Activated CD4-positive, alpha-beta T cell treated with anti-CD3 and anti-CD28 coated beads for 36 hours (primary cell): ENCODE measurements at regions not wholly inside any gene's neighbourhood (a gene's known extent, or its start where the extent isn't known, plus 50 kb on each side); places are given as distances from the start of the nearest gene placed in this dataset.

ENCODE experiments used
- ATAC-seq: fragments of 200-7000 bp; cut with Tn5 transposase; one replicate; pipeline ENCODE4 v1.10.0; 2021; ENCODE audit warnings: mild to moderate bottlenecking, moderate library complexity
- CTCF ChIA-PET: fragments of 350-600 bp; sonication (Branson Sonifier 250); formaldehyde crosslinking; loops from one replicate; lab custom pipeline; 2021; ENCODE audit warnings: antibody characterized with exemption; lab: Charles Lee
- POLR2A ChIA-PET: fragments of 350-600 bp; sonication (Branson Sonifier 250); formaldehyde crosslinking; loops from one replicate; lab custom pipeline; 2021; ENCODE audit warnings: antibody characterized with exemption, inconsistent platforms; lab: Charles Lee
- DNase-seq: peaks from one replicate; pipeline ENCODE4 v3.0.0-alpha.2; 2020
- H3K27ac Mint-ChIP-seq: one replicate; pipeline ENCODE4 v1.8.0; 2021; ENCODE audit warnings: mixed read lengths
- H3K27me3 Mint-ChIP-seq: one replicate; pipeline ENCODE4 v1.8.0; 2021; ENCODE audit warnings: mixed read lengths
- H3K36me3 Mint-ChIP-seq: one replicate; pipeline ENCODE4 v1.8.0; 2021; ENCODE audit warnings: low read depth, mixed read lengths
- H3K4me1 Mint-ChIP-seq: one replicate; pipeline ENCODE4 v1.8.0; 2021; ENCODE audit warnings: mixed read lengths
- H3K4me3 Mint-ChIP-seq: one replicate; pipeline ENCODE4 v1.8.0; 2021; ENCODE audit warnings: mild to moderate bottlenecking, moderate library complexity, mixed read lengths
- H3K9me3 Mint-ChIP-seq: one replicate; pipeline ENCODE4 v1.8.0; 2021; ENCODE audit warnings: low read depth, mixed read lengths
- intact Hi-C, 2 experiments: fragments of 100-400 bp; cut with DNase I in 1 of 2; cut with micrococcal nuclease in 1 of 2; formaldehyde crosslinking; loops; one replicate each; pipeline versions ENCODE4 v1.14.2 to v1.15.1; 2022 to 2024; cut with DNase I, micrococcal nuclease

GRCh38 chr20:11755071-11755841, 162.4 kb upstream of the BTBD3 start:
- DNase-seq (no peak), ATAC-seq (no peak)
- ChIA-PET CTCF (no interaction called here), POLR2A (no interaction called here)
- peaks cover 5% of the 10 kb centered on the region for H3K9me3 Mint-ChIP-seq
- intact Hi-C loops = no loop called here
- H3K4me1 Mint-ChIP-seq = no peaks in the 10 kb centered on the region
- no peaks in the 10 kb centered on the region for H3K36me3 Mint-ChIP-seq
- H3K27ac Mint-ChIP-seq = no peak overlapping the region
- H3K4me3 Mint-ChIP-seq = no peak overlapping the region
- H3K27me3 Mint-ChIP-seq = no peaks in the 10 kb centered on the region

DNA sequence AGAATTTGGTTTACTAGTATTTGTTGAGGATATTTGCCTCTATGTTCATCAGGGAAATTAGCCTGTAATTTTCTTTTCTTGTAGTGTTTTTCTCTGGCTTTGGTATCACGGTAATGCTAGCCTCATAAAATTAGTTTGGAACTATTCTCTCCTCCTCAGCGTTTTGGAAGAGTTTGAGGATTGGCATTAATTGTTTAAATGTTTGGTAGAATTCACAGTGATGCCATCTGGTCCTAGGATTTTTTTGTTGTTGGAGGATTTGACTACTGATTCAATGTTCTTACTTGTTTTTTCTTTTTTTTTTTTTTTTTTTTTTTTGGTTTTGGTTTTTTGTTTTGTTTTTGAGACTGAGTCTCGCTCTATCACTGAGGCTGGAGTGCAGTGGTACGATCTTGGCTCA, 156.2 kb upstream of the BTBD3 start:
- no peaks in the 10 kb centered on the region for H3K36me3 Mint-ChIP-seq
- CTCF ChIA-PET = no interaction called here
- no peak overlapping the region for H3K27ac Mint-ChIP-seq
- H3K27me3 Mint-ChIP-seq = no peaks in the 10 kb centered on the region
- peaks cover 5% of the 10 kb centered on the region for H3K9me3 Mint-ChIP-seq
- POLR2A ChIA-PET = no interaction called here
- intact Hi-C loops = no loop called here
- no peaks in the 10 kb centered on the region for H3K4me1 Mint-ChIP-seq
- no peak for DNase-seq
- ATAC-seq = no peak
- H3K4me3 Mint-ChIP-seq = no peak overlapping the region

GRCh38 chr20:11766961-11767360, 150.7 kb upstream of the BTBD3 start:
- Mint-ChIP-seq H3K27ac (no peak overlapping the region), H3K27me3 (no peaks in the 10 kb centered on the region), H3K36me3 (no peaks in the 10 kb centered on the region), H3K4me3 (no peak overlapping the region), H3K9me3 (peaks cover 4% of the 10 kb centered on the region), H3K4me1 (no peaks in the 10 kb centered on the region)
- DNase-seq (no peak), ATAC-seq (no peak)
- CTCF ChIA-PET = no interaction called here
- POLR2A ChIA-PET = no interaction called here
- intact Hi-C loops = no loop called here

DNA sequence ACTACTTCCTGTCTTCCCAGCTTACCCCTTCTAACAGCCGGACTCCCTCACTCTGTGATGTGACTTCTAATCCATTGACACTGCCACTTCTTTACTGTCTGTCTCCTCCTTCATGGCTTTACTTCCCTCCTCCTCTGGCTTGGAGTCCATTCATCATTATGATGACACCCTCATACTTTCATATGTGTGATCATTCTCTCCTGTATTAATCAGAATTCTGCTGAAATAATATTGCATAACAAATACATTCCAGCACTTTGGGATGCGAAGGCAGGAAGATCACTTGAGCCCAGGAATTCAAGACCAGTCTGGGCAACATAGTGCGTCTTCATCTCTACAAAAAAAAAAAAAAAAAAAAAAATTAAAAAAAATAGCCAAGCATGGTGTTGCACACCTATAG, 147.9 kb upstream of the BTBD3 start:
- ATAC-seq = no peak
- H3K27me3 Mint-ChIP-seq = peaks cover 2% of the 10 kb centered on the region
- H3K36me3 Mint-ChIP-seq = no peaks in the 10 kb centered on the region

DNA sequence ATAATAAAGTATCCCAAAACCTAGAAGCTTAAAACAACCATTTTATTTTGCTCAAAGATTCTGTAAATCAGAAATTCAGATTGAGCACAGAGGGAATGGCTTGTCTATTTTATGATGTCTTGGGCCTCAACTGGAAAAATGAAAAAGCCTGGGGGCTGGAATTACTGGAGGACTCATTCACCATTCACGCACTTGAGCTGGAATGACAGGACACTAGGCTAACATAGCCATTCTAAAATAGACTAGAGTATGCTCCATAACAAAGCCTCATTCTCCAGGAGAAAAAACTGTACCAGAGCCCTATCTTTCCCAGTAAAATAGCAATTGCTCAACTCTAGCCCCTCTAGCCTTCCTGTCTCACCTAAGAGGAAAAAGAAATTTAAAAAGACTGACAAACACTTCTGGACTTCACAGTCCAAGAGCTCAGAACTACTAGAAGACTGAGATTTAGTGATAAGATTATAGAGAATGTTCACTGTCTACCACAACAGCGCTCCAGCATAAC, 145.4 kb upstream of the BTBD3 start:
- no peak overlapping the region for H3K27ac Mint-ChIP-seq
- CTCF ChIA-PET = no interaction called here
- DNase-seq (no peak), ATAC-seq (no peak)
- POLR2A ChIA-PET = no interaction called here
- no peaks in the 10 kb centered on the region for H3K36me3 Mint-ChIP-seq
- peaks cover 2% of the 10 kb centered on the region for H3K27me3 Mint-ChIP-seq
- intact Hi-C loops = no loop called here
- no peak overlapping the region for H3K4me3 Mint-ChIP-seq
- no peaks in the 10 kb centered on the region for H3K4me1 Mint-ChIP-seq
- peaks cover 12% of the 10 kb centered on the region for H3K9me3 Mint-ChIP-seq

More for the DNA sequence above, 147.9 kb upstream of the BTBD3 start:
- H3K9me3 Mint-ChIP-seq = peaks cover 12% of the 10 kb centered on the region
- intact Hi-C loops = no loop called here
- no peak overlapping the region for H3K4me3 Mint-ChIP-seq
- no peak overlapping the region for H3K27ac Mint-ChIP-seq
- ChIA-PET POLR2A (no interaction called here), CTCF (no interaction called here)
- no peaks in the 10 kb centered on the region for H3K4me1 Mint-ChIP-seq
- DNase-seq = no peak

GRCh38 chr20:11776687-11777086, 141.0 kb upstream of the BTBD3 start:
- ATAC-seq (no peak), DNase-seq (no peak)
- H3K27ac Mint-ChIP-seq = no peak overlapping the region
- intact Hi-C loops = no loop called here
- no peak overlapping the region for H3K4me3 Mint-ChIP-seq
- peaks cover 9% of the 10 kb centered on the region for H3K9me3 Mint-ChIP-seq
- H3K36me3 Mint-ChIP-seq = no peaks in the 10 kb centered on the region
- ChIA-PET CTCF (no interaction called here), POLR2A (no interaction called here)
- peaks cover 5% of the 10 kb centered on the region for H3K27me3 Mint-ChIP-seq
- H3K4me1 Mint-ChIP-seq = no peaks in the 10 kb centered on the region

DNA sequence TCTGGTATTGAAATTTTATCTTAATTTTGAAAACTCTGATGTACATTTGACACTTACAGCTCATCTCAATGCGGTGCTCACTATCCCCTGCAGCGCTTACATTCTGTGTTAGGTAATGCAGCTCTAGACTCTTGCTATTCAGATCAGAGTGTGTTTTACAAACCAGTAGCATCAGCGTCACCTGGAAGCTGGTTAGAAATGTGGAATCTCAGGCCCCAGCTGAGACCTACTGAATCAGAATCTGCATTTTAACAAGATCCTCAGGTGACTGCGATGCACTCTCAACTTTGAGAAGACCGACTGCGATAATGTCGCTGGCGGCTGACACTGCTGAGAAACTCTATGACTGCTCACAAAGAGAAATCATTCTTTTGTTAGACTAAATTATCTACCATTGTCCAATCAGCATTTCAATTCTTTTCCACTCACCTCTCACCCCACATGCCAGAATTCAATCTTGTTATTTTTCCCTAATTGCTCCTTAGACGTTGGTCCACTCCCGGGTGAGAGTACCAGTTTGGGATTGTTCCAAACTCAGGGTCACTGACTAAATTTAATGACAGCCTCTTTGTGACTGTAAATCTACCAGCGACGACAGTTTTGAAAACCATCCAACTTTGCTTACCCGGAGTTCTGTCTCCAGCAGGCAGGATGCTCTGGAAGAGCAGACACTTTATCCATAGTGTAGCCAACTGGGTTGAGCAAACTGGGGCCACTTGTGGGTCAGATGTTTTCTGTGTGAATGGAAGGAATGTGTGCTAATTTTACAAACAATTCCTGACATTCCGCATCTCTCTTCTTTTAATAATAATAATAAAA, 140.1 kb upstream of the BTBD3 start:
- intact Hi-C loops = no loop called here
- no peak for DNase-seq

DNA sequence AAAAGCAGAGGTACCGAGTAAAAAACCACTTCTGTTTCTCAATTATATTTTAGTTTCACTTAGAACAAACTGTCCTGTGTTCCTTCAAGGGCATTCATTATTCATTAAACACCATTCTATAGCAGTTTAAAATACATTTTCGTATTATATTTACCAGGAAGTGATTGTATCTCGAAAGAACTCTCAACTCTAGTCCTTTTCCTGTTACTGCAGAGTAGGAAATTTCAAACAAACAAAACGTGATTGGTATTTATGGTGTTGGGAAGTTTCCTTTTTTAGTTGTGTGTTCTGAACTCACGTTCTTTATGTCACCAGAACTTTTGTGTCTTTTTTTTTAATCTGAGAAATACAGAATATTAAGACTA, 139.5 kb upstream of the BTBD3 start:
- Mint-ChIP-seq H3K27ac (no peak overlapping the region), H3K27me3 (peaks cover 3% of the 10 kb centered on the region), H3K4me3 (no peak overlapping the region), H3K4me1 (no peaks in the 10 kb centered on the region), H3K9me3 (peaks cover 3% of the 10 kb centered on the region), H3K36me3 (no peaks in the 10 kb centered on the region)
- intact Hi-C loops = no loop called here
- POLR2A ChIA-PET = no interaction called here
- ATAC-seq = no peak
- DNase-seq = no peak
- CTCF ChIA-PET = no interaction called here

More for the DNA sequence above, 140.1 kb upstream of the BTBD3 start:
- H3K27ac Mint-ChIP-seq = no peak overlapping the region
- ATAC-seq = no peak
- no peak overlapping the region for H3K4me3 Mint-ChIP-seq
- no peaks in the 10 kb centered on the region for H3K36me3 Mint-ChIP-seq
- H3K9me3 Mint-ChIP-seq = peaks cover 8% of the 10 kb centered on the region
- peaks cover 5% of the 10 kb centered on the region for H3K27me3 Mint-ChIP-seq
- H3K4me1 Mint-ChIP-seq = no peaks in the 10 kb centered on the region
- CTCF ChIA-PET = no interaction called here
- POLR2A ChIA-PET = no interaction called here

- H3K9me3 Mint-ChIP-seq = no peaks in the 10 kb centered on the region
- CTCF ChIA-PET = no interaction called here
- H3K4me3 Mint-ChIP-seq = no peak overlapping the region
- DNase-seq = no peak
- no peaks in the 10 kb centered on the region for H3K4me1 Mint-ChIP-seq
- intact Hi-C loops = no loop called here
- POLR2A ChIA-PET = no interaction called here
- H3K27ac Mint-ChIP-seq = no peak overlapping the region
- no peak for ATAC-seq
- H3K27me3 Mint-ChIP-seq = peaks cover 3% of the 10 kb centered on the region
- H3K36me3 Mint-ChIP-seq = no peaks in the 10 kb centered on the region
Measured at GRCh38 chr20:11780765-11781369, 136.8 kb upstream of the BTBD3 start.

DNA sequence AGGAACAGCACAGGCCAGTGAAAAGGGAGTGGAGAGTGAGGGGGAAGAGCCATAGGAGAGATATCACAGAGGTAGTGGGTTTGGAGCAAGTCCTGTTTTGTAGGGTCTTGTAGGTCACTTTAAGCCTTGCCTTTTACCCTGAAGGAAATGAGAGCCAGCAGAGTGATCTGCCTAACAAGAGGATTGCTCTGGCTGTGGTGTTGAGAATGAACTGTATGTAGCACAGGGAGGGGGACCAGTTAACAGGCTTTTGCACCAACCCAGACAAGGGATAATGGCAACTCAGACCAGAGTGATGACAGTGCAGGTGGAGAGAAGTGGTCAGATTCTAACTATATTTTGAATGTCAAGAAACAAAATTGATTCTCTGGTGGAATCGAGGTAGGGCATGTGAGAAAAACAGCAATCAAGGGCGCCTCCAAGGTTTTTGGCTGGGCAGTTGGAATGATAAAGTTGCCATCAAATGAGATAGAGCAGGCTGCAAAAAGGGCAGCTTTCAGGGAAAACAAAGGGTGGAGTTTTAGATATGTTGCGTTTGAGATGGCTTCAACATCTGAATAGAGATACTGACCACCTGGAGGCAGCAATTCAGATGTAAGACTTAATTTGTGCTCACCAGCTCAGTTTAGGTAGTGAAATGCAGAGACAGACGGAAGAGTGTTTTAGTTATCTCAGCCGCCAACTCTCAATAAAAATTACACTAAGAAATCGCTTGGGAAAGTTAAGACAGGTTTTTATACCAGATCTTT, 134.4 kb upstream of the BTBD3 start:
- intact Hi-C loops = no loop called here
- DNase-seq (no peak), ATAC-seq (no peak)
- CTCF ChIA-PET = interaction anchor here (0.6 to 1.2 kb wide), 2 partner anchors 14 to 877 kb away, joined by 3 read pairs; no protein-coding TSS in a partner anchor
- H3K9me3 Mint-ChIP-seq = no peaks in the 10 kb centered on the region
- POLR2A ChIA-PET = no interaction called here
- H3K4me1 Mint-ChIP-seq = no peaks in the 10 kb centered on the region
- peaks cover 3% of the 10 kb centered on the region for H3K27me3 Mint-ChIP-seq
- no peaks in the 10 kb centered on the region for H3K36me3 Mint-ChIP-seq
- no peak overlapping the region for H3K4me3 Mint-ChIP-seq
- H3K27ac Mint-ChIP-seq = no peak overlapping the region

- POLR2A ChIA-PET = no interaction called here
- intact Hi-C loops = no loop called here
Measured at GRCh38 chr20:11785885-11786507, 131.7 kb upstream of the BTBD3 start.

More at GRCh38 chr20:11785885-11786507, 131.7 kb upstream of the BTBD3 start:
- Mint-ChIP-seq H3K36me3 (no peaks in the 10 kb centered on the region), H3K4me1 (no peaks in the 10 kb centered on the region), H3K9me3 (no peaks in the 10 kb centered on the region), H3K4me3 (no peak overlapping the region), H3K27me3 (no peaks in the 10 kb centered on the region), H3K27ac (no peak overlapping the region)
- ATAC-seq = no peak
- no peak for DNase-seq
- CTCF ChIA-PET = interaction anchor here (0.6 kb wide), 1 partner anchor 67 kb away, joined by 5 read pairs; no protein-coding TSS in a partner anchor
